SK-N-MC (cell line): ENCODE measurements at regions not wholly inside any gene's neighbourhood (a gene's known extent, or its start where the extent isn't known, plus 50 kb on each side); places are given as distances from the start of the nearest gene placed in this dataset.

ENCODE experiments used
- EZH2 ChIP-seq: fragments of 200-600 bp; sonication (generic); IDR thresholded peaks from one replicate; pipeline ENCODE4 v1.6.1; 2017; ENCODE audit warnings: antibody characterized with exemption
- FOXP2 ChIP-seq: optimal IDR thresholded peaks from 2 replicates; pipeline ENCODE3; 2011; ENCODE audit warnings: mild to moderate bottlenecking, moderate library complexity; ENCODE audit not compliant: insufficient read depth; ENCODE audit errors: extremely low read length, control extremely low read depth
- POLR2AphosphoS5 ChIP-seq: IDR thresholded peaks from 2 replicates; pipeline ENCODE4 v1.6.1; 2012; ENCODE audit warnings: mild to moderate bottlenecking, low read depth, low read length, borderline replicate concordance

DNA sequence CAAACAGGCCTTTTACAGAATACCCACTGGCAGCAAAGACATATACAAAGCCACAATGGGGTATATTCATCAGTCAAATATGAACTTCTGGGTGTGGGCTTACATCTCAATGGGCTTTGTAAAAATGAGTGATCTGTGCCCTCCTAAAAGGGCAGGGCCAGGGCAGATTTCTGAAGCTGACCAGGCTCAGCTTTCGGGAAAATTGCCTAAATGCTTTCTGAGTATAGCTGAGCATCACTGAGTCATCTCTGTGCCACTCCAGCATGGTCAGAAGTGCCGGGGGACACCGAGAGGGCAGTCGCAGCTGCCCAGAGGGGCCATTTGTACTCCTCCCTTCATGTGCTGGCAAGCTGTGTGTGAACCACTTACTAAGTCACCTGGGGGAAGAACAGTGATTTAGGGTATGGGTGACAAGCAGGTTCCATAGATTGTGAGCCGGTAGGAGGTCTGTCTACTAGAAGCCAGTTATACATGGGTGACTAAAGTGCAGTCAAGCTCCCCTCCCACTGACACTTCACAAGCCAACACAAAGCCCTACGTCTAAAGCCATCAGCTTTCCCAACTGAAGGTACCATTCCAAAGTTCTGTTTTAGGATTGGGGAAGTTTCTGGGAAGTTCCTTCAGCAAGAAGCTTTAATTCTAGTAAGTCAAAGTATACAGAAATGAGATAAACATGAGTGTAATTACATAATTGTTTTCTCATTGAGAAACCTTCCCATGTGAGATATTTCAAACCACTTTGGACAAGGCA is 147.6 kb upstream of the TAB2 start:
- TF ChIP-seq POLR2AphosphoS5, result no peak
- TF ChIP-seq EZH2, result no peak
- TF ChIP-seq FOXP2, result no peak
